ENCODE measurements at regions not wholly inside any gene's neighbourhood (a gene's known extent, or its start where the extent isn't known, plus 50 kb on each side); places are given as distances from the start of the nearest gene placed in this dataset.

DNA sequence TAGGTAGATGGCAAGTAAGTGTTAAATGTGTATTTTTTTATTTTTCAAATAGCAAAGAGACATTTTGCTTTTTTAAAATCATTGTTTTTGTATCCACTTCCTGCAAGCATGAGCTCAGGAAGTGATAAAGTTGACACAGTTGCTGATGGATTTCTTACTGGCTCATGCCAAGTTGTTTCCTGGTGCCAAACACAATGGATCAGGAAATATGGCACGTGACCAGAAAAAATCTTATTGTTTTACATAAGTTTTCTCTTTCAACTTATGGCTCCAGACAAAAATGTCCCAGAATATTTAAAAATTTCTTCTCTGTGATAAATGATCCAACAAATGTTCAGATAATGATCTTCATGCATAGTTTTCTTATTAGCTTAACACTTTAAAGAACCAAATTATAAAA, 1279.1 kb upstream of the FLRT2 start:
- ChIA-PET CTCF (ENCODE audit: unreplicated experiment) (no interaction called here), POLR2A (no interaction called here)
- Histone ChIP-seq H3K9me3 (ENCODE audit: low read length) (no peaks in the 10 kb centered on the region), H4K20me1 (ENCODE audit: insufficient read depth, low read length) (no peaks in the 10 kb centered on the region), H3K79me2 (ENCODE audit: insufficient read depth, low read depth, low read length) (no peaks in the 10 kb centered on the region), H3K4me3 (ENCODE audit: low read depth, low read length, poor library complexity, severe bottlenecking) (no peak overlapping the region), H3K4me1 (ENCODE audit: insufficient read depth, low read length, poor library complexity, severe bottlenecking) (no peaks in the 10 kb centered on the region), H3K9me2 (ENCODE audit: insufficient read depth, low read length) (no peaks in the 10 kb centered on the region), H3K36me3 (ENCODE audit: insufficient read depth, low read length) (no peaks in the 10 kb centered on the region), H2AFZ (ENCODE audit: low read length) (no peak overlapping the region), H3K27ac (ENCODE audit: low read depth, low read length, poor library complexity, severe bottlenecking) (no peak overlapping the region), H3K4me2 (ENCODE audit: low read length) (no peak overlapping the region)
- intact Hi-C loops (cut with micrococcal nuclease; ENCODE audit: unreplicated experiment), result no loop called here
- DNase-seq (ENCODE audit: low spot score), result no peak
- no peak for TF ChIP-seq EZH2phosphoT487 (IDR thresholded peaks at IDR 0.05; ENCODE audit: borderline replicate concordance, low read depth, low read length)
- TF ChIP-seq, protein P1, sequence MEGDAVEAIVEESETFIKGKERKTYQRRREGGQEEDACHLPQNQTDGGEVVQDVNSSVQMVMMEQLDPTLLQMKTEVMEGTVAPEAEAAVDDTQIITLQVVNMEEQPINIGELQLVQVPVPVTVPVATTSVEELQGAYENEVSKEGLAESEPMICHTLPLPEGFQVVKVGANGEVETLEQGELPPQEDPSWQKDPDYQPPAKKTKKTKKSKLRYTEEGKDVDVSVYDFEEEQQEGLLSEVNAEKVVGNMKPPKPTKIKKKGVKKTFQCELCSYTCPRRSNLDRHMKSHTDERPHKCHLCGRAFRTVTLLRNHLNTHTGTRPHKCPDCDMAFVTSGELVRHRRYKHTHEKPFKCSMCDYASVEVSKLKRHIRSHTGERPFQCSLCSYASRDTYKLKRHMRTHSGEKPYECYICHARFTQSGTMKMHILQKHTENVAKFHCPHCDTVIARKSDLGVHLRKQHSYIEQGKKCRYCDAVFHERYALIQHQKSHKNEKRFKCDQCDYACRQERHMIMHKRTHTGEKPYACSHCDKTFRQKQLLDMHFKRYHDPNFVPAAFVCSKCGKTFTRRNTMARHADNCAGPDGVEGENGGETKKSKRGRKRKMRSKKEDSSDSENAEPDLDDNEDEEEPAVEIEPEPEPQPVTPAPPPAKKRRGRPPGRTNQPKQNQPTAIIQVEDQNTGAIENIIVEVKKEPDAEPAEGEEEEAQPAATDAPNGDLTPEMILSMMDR (conservative IDR thresholded peaks at IDR 0.05; ENCODE audit: low read length), result no peak
- no TSS peak for BruUV-seq (replicated peaks)

DNA sequence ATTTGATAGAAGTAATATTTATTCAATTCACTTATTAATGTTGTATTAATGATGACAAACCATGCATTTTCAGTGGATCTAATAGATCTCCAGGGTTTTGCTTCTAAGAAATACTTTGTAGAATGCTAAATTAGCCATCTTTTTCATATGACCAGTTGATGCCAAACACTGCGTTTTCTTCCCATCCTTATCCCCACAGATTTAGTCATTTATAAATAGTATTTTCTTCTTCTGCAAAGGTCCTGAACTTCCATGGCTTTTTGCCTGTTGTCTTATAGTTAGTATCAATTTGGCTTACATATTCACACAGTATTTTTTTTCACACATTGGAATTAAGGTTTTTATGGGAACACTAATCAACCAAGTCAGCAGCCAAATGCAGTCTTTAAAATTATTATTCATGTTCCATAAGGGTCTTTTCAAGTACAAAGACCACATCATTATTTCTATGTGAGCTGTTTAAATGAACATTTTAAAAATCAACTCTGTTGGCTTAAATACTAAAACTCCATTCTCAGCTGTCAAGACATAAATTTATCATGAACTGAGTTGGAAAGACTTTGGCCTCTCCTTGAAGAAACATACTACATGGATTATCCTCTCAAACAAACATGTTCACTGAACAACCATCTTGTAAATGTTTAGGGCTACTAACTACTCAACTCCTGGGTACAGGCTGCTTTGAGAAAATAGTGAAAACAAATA, 1278.4 kb upstream of the FLRT2 start:
- BruUV-seq (replicated peaks), result no TSS peak
- Histone ChIP-seq H3K36me3 (ENCODE audit: insufficient read depth, low read length) (no peaks in the 10 kb centered on the region), H3K9me2 (ENCODE audit: insufficient read depth, low read length) (no peaks in the 10 kb centered on the region), H2AFZ (ENCODE audit: low read length) (no peak overlapping the region), H3K4me3 (ENCODE audit: low read depth, low read length, poor library complexity, severe bottlenecking) (no peak overlapping the region), H3K27ac (ENCODE audit: low read depth, low read length, poor library complexity, severe bottlenecking) (no peak overlapping the region), H3K9me3 (ENCODE audit: low read length) (no peaks in the 10 kb centered on the region), H3K4me1 (ENCODE audit: insufficient read depth, low read length, poor library complexity, severe bottlenecking) (no peaks in the 10 kb centered on the region), H4K20me1 (ENCODE audit: insufficient read depth, low read length) (no peaks in the 10 kb centered on the region), H3K79me2 (ENCODE audit: insufficient read depth, low read depth, low read length) (no peaks in the 10 kb centered on the region), H3K4me2 (ENCODE audit: low read length) (no peak overlapping the region)
- ChIA-PET CTCF (ENCODE audit: unreplicated experiment) (no interaction called here), POLR2A (no interaction called here)
- intact Hi-C loops (cut with micrococcal nuclease; ENCODE audit: unreplicated experiment), result no loop called here
- TF ChIP-seq, protein P1 (conservative IDR thresholded peaks at IDR 0.05; ENCODE audit: low read length), result no peak
- no peak for TF ChIP-seq EZH2phosphoT487 (IDR thresholded peaks at IDR 0.05; ENCODE audit: borderline replicate concordance, low read depth, low read length)
- no peak for DNase-seq (ENCODE audit: low spot score)

- Histone ChIP-seq H3K36me3 (ENCODE audit: insufficient read depth, low read length) (no peaks in the 10 kb centered on the region), H3K27ac (ENCODE audit: low read depth, low read length, poor library complexity, severe bottlenecking) (no peak overlapping the region), H2AFZ (ENCODE audit: low read length) (no peak overlapping the region), H3K79me2 (ENCODE audit: insufficient read depth, low read depth, low read length) (no peaks in the 10 kb centered on the region), H3K9me3 (ENCODE audit: low read length) (no peaks in the 10 kb centered on the region), H3K4me3 (ENCODE audit: low read depth, low read length, poor library complexity, severe bottlenecking) (no peak overlapping the region), H4K20me1 (ENCODE audit: insufficient read depth, low read length) (no peaks in the 10 kb centered on the region), H3K4me1 (ENCODE audit: insufficient read depth, low read length, poor library complexity, severe bottlenecking) (no peaks in the 10 kb centered on the region), H3K4me2 (ENCODE audit: low read length) (no peak overlapping the region), H3K9me2 (ENCODE audit: insufficient read depth, low read length) (no peaks in the 10 kb centered on the region)
- POLR2A ChIA-PET, result interaction anchor here (0.7 kb wide), 1 partner anchor 37 kb away, joined by 3 read pairs; no protein-coding TSS in a partner anchor
- BruUV-seq (replicated peaks), result no TSS peak
- CTCF ChIA-PET (ENCODE audit: unreplicated experiment), result no interaction called here
- no peak for DNase-seq (ENCODE audit: low spot score)
- TF ChIP-seq, protein P1 (conservative IDR thresholded peaks at IDR 0.05; ENCODE audit: low read length), result no peak
- TF ChIP-seq EZH2phosphoT487 (IDR thresholded peaks at IDR 0.05; ENCODE audit: borderline replicate concordance, low read depth, low read length), result no peak
- intact Hi-C loops (cut with micrococcal nuclease; ENCODE audit: unreplicated experiment), result no loop called here
Measured at GRCh38 chr14:84252706-84253105, 1277.2 kb upstream of the FLRT2 start.

Data from OCI-LY7 (cell line).